HG03097 (cell line): ENCODE measurements at regions not wholly inside any gene's neighbourhood (a gene's known extent, or its start where the extent isn't known, plus 50 kb on each side); places are given as distances from the start of the nearest gene placed in this dataset.
"Not testable (repeated sequence)": the region's sequence is repeated elsewhere in the genome, so short reads cannot be mapped to it uniquely, and the experiment has no call there.

Experiments used
- ATAC-seq: cut with Tn5 transposase; IDR thresholded peaks from one replicate; pipeline ENCODE4 v1.9.1; 2021; ENCODE audit not compliant: unreplicated experiment, low FRiP score

- ATAC-seq: no peak
These were observed 148.4 kb upstream of the RGS6 start for GRCh38 chr14:71783786-71784185.

- no peak for ATAC-seq
These were observed 143.2 kb upstream of the RGS6 start for GRCh38 chr14:71789005-71789404.

GRCh38 chr14:71799841-71800240, 132.4 kb upstream of the RGS6 start:
- ATAC-seq: no peak

GRCh38 chr14:71800878-71801277, 131.4 kb upstream of the RGS6 start:
- no peak for ATAC-seq

GRCh38 chr14:71803539-71804260, 128.5 kb upstream of the RGS6 start:
- ATAC-seq: no peak

GRCh38 chr14:71804992-71805391, 127.2 kb upstream of the RGS6 start:
- no peak for ATAC-seq

- ATAC-seq: not testable (repeated sequence)
These were observed 125.2 kb upstream of the RGS6 start for GRCh38 chr14:71807049-71807448.

- not testable (repeated sequence) for ATAC-seq
These were observed 121.4 kb upstream of the RGS6 start for GRCh38 chr14:71810800-71811199.

- ATAC-seq: no peak
These were observed 119.5 kb upstream of the RGS6 start for GRCh38 chr14:71812693-71813092.

- ATAC-seq: no peak
These were observed 117.1 kb upstream of the RGS6 start for GRCh38 chr14:71815110-71815509.

- ATAC-seq: no peak
These were observed 107.4 kb upstream of the RGS6 start for GRCh38 chr14:71824816-71825215.

GRCh38 chr14:71833476-71833875, 98.8 kb upstream of the RGS6 start:
- ATAC-seq: no peak

GRCh38 chr14:71834284-71835204, 97.7 kb upstream of the RGS6 start:
- ATAC-seq: no peak

- ATAC-seq: no peak
These were observed 80.0 kb upstream of the RGS6 start for GRCh38 chr14:71852181-71852580.

GRCh38 chr14:71855399-71856036, 76.7 kb upstream of the RGS6 start:
- no peak for ATAC-seq

- ATAC-seq: no peak
These were observed 75.9 kb upstream of the RGS6 start for GRCh38 chr14:71856199-71856919.

- ATAC-seq: no peak
These were observed 69.2 kb upstream of the RGS6 start for GRCh38 chr14:71863049-71863448.

- no peak for ATAC-seq
These were observed 68.5 kb upstream of the RGS6 start for GRCh38 chr14:71863766-71864165.
